ENCODE measurements at regions not wholly inside any gene's neighbourhood (a gene's known extent, or its start where the extent isn't known, plus 50 kb on each side); places are given as distances from the start of the nearest gene placed in this dataset.

DNA sequence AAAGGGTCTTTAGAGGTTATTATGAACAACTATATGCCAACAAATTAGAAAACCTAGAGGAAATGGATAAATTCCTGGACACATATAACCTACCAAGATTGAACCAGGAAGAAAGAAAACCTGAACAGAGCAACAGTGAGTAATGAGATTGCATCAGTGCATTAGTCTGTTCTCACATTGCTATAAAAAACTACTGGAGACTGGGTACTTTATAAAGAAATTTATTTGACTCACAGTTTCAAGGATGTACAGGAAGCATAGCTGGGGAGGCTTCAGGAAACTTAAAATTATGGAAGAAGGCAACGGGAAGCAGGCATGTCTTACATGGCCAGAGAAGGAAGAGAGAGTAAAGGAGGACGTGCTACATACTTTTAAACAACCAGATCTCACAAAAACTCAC is 70.8 kb upstream of the GNAZ start:
- DNase-seq (ENCODE audit: low read depth), result peak; percentile 4

GRCh38 chr22:23000657-23001347 is 69.5 kb upstream of the GNAZ start:
- DNase-seq (ENCODE audit: low read depth), result no peak

DNA sequence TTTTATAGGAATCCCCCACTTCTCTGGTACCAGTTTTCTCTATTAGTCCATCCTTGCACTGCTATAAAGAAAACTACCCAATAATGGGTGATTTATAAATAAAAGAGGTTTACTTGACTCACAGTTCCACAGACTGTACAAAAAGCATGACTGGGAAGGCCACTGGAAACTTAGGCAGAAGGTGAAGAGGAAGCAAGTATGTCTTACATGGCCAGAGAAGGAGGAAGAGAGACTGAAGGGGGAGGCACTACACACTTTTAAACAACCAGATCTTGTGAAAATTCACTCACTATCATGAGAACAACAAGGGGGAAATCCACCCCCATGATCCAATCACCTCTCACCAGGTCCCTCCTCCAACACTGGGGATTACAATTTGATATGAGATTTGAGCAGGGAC is 68.9 kb upstream of the GNAZ start:
- DNase-seq (ENCODE audit: low read depth), result no peak

- DNase-seq (ENCODE audit: low read depth), result no peak
Measured at GRCh38 chr22:23002612-23003180, 67.6 kb upstream of the GNAZ start.

GRCh38 chr22:23007823-23008222 is 62.5 kb upstream of the GNAZ start:
- DNase-seq (ENCODE audit: low read depth), result no peak

DNA sequence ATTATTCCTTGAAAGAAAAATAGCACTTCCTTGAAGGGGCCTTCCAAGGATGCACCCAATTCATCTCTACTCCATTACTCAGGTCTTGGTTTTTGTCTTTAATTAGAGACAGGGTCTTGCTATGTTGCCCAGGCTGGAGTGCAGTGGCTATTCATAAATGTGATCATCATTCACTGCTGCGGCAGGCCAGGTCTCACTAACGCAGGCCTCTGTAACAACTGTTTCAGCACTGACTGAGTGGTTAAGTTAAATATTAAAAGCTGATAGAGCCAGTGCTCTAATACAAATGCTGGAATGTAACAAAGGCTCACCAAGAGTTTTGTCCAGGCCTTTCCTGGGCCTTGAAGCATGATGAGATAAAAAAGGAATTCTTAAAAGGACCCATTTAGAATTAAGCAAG is 61.4 kb upstream of the GNAZ start:
- no peak for DNase-seq (ENCODE audit: low read depth)
